Muscle of leg (tissue), 3 donors: ENCODE measurements at regions not wholly inside any gene's neighbourhood (a gene's known extent, or its start where the extent isn't known, plus 50 kb on each side); places are given as distances from the start of the nearest gene placed in this dataset.

Experiments
- DNase-seq: peaks from one replicate; pipeline ENCODE4 v3.0.0; 2013
- H3K27ac ChIP-seq: one replicate; pipeline ENCODE4 v1.5.1; 2013; ENCODE audit warnings: mild to moderate bottlenecking, low read length, control low read depth
- H3K27me3 ChIP-seq: one replicate; pipeline ENCODE4 v1.6.1; 2013; ENCODE audit warnings: low read length; ENCODE audit not compliant: control insufficient read depth, insufficient read depth
- H3K36me3 ChIP-seq: one replicate; pipeline ENCODE4 v1.6.1; 2013; ENCODE audit warnings: low read length; ENCODE audit not compliant: control insufficient read depth, insufficient read depth
- H3K4me1 ChIP-seq: one replicate; pipeline ENCODE4 v1.6.1; 2013; ENCODE audit warnings: low read length; ENCODE audit not compliant: control insufficient read depth, insufficient read depth
- H3K4me3 ChIP-seq: one replicate; pipeline ENCODE4 v1.5.1; 2013; ENCODE audit warnings: low read length, control low read depth
- H3K9me3 ChIP-seq: replicated peaks from 2 replicates; pipeline ENCODE4 v1.6.1; 2013; ENCODE audit warnings: low read depth, low read length; ENCODE audit not compliant: control insufficient read depth
- WGBS: methylation state at CpG from one replicate; pipeline ENCODE4 v1.1.5; 2013; ENCODE audit warnings: missing lambda C conversion rate; ENCODE audit not compliant: insufficient coverage; 5-methylcytosine and 5-hydroxymethylcytosine counted together

DNA sequence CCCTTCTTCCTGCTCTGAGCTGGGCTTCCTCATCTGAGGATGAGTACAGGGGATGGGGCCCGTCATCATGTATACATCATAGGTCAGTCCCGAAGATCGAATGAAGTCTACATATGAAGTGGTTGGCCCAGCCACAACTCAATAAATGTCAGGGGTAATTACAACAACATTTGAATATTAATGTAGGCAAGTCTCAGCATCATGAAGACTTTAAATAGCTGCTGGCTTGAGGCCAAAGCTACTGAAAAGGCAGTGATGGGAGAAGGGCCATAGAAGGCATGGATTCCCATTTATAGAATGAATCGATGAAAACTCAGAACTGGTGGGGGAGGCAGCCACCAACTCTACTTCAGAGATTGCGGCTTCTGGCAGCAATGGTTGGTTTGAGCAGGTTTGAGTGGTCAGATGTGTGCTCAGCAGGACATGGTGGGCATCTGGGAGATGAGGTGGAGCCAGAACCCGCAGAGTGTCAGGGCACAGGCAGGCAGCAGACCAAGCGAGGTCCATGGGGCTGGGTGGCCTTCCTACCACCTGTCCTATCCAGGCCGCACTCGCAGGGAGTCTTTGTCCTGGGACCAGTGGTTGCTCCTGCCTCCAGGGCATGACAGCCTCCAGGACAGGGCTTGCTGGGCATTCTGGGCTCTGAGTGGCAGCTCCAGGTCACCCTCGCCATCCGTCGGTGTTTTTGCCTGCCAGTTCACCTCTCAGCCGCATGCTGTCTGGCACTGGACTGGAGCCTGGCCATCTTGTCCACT is 919.1 kb downstream of the TBC1D22A start:
- H3K9me3 ChIP-seq = peaks cover 2% of the 10 kb centered on the region
- H3K27ac ChIP-seq = no peak overlapping the region
- H3K36me3 ChIP-seq = no peaks in the 10 kb centered on the region
- WGBS = 90% methylated on average over 9 of the region's 13 CpGs
- H3K27me3 ChIP-seq = no peaks in the 10 kb centered on the region
- H3K4me1 ChIP-seq = no peaks in the 10 kb centered on the region
- H3K4me3 ChIP-seq = no peak overlapping the region
- DNase-seq = no peak

DNA sequence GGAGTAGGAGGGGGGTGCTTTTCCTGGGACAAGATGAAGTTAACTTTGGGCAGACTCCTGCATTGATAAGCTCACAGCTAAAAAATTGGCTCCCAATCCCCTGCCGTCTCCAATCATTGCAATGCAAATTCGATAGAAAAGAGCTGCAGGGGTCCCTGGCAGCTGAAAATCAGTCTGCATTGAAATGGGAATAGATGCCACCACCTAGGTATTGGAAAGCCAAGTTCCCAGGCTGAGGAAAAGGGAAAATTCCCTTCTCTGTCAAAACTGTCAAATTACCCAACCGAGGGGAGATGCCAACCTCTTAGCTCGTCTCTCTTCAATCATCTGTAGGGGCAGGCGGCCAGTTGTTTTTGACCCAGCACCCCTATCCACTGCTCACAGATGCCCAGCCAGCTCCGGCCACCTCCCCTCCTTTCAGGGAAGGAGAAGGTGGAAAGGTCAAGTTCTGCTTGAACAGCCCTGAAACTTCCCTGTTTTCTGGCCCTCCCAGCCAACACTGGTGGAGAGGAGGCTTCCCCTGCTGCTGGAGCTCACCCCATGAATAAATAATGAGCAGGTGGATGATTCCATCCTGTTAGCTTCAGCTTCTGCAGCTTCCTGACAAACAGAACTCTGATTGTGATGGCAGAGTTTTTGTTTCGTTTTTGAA is 916.3 kb downstream of the TBC1D22A start:
- no peak for DNase-seq
- Histone ChIP-seq H3K27me3 (no peaks in the 10 kb centered on the region), H3K36me3 (no peaks in the 10 kb centered on the region), H3K4me1 (no peaks in the 10 kb centered on the region), H3K27ac (no peak overlapping the region), H3K4me3 (no peak overlapping the region), H3K9me3 (no peaks in the 10 kb centered on the region)
- WGBS = 30% methylated on average over 2 of the region's 7 CpGs

DNA sequence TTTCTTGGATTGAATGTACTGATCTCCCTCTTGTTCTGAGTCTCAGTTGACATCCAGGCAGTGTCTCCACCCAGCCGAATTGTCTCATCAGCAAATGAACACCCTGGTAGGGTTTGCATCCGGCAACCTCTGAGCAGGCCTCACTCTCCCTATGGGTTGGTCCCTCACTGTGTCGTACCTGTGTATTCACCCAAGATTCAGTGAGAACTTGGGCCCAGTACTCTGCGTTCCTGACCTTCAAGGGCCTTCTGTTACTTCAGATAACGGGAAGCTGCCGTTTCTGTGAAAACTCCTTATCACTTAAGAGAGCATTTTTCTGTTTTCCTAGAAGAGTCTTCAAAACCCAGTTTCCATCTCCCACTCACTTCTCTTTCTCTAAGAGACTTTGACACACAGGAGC is 915.6 kb downstream of the TBC1D22A start:
- H3K36me3 ChIP-seq = no peaks in the 10 kb centered on the region
- no peak overlapping the region for H3K4me3 ChIP-seq
- WGBS = 82% methylated on average over 6 of the region's 6 CpGs
- H3K27ac ChIP-seq = no peak overlapping the region
- no peaks in the 10 kb centered on the region for H3K9me3 ChIP-seq
- no peaks in the 10 kb centered on the region for H3K27me3 ChIP-seq
- no peak for DNase-seq
- no peaks in the 10 kb centered on the region for H3K4me1 ChIP-seq

DNA sequence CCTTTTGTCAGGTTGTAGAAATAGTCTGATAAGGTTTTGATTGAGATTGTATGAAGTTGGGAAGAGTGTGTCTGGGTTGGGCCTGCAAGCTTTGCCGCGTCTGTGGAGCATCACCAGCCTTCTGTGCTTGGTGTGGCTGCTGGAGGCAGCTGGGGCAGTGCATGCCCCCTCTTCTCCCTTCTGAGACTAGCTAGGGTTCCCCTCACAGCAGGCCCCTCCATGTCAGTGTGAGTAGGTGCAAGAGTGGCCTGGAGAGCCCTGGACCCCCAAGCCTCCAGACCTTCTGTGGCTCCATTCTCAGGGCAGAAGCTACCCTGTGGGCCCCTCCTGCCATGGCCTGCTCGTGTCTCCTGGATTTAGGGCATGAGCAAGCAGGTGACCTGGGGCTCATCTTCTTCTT is 914.2 kb downstream of the TBC1D22A start:
- H3K27ac ChIP-seq = no peak overlapping the region
- no CpG with 5 or more reads among the region's 3 CpGs for WGBS
- no peak for DNase-seq
- H3K4me1 ChIP-seq = no peaks in the 10 kb centered on the region
- no peak overlapping the region for H3K4me3 ChIP-seq
- no peaks in the 10 kb centered on the region for H3K36me3 ChIP-seq
- no peaks in the 10 kb centered on the region for H3K27me3 ChIP-seq
- no peaks in the 10 kb centered on the region for H3K9me3 ChIP-seq

DNA sequence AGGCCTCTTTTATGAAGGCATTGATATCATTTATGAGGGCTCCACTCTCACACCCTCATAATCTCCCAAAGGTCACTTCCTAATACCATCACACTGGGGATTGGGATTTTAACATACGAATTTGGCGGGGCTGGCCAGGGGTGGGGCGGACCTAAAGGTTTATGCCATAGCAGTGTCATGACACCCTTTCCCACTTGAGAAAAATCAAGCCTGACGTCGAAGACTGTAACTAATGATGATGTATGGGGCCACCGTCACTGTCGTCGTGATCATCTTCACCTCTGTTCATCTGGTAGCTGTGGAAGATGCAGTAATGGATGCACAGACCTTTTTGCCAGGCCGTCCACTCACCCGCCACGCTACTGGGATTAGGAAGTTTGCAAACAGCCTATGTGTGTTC is 912.1 kb downstream of the TBC1D22A start:
- no peaks in the 10 kb centered on the region for H3K27me3 ChIP-seq
- no peak overlapping the region for H3K27ac ChIP-seq
- no peak for DNase-seq
- no peak overlapping the region for H3K4me3 ChIP-seq
- H3K36me3 ChIP-seq = no peaks in the 10 kb centered on the region
- no peaks in the 10 kb centered on the region for H3K9me3 ChIP-seq
- 84% methylated on average over 8 of the region's 11 CpGs for WGBS
- no peaks in the 10 kb centered on the region for H3K4me1 ChIP-seq

DNA sequence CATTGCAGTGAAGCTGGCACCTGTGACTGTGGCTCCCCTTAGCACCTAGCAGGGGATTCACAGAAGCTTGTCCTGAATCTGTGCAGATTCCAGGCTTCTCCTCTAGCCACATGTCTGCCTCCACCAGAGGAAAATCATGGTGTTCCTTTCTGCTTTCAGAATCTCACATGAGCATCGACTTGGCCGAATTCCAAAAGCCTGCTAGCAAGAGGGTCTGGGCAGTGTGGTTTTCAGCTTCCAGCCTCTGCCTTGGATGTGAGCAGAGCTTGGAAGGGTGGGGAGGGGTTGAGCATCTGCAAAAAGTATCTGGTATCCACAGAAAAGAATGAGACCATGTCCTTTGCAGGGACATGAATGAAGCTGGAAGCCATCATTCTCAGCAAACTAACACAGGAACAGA is 911.1 kb downstream of the TBC1D22A start:
- Histone ChIP-seq H3K4me1 (no peaks in the 10 kb centered on the region), H3K27ac (no peak overlapping the region), H3K9me3 (no peaks in the 10 kb centered on the region), H3K4me3 (no peak overlapping the region), H3K36me3 (no peaks in the 10 kb centered on the region), H3K27me3 (no peaks in the 10 kb centered on the region)
- WGBS = 39% methylated on average over 2 of the region's 2 CpGs
- no peak for DNase-seq

DNA sequence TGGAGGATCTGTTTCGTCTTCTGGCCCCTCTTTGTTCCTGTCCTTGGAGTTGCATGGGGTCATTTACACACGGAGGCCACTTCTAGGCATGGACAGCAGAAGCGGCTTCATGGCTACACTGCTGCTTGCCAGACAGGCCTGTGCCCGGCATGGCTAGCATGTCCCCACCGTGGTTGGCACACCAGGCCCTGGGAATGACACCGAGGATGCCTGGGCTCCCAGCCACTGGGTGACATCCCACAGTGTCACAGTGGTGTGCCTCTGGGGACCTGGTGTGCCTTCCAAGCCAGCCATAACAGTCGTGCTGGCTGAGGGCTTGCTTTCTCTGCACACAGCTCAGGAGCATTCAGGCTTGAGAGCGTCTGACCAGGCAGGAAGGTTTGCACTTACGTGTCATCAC is 910.1 kb downstream of the TBC1D22A start:
- no peak overlapping the region for H3K4me3 ChIP-seq
- no peaks in the 10 kb centered on the region for H3K9me3 ChIP-seq
- H3K4me1 ChIP-seq = no peaks in the 10 kb centered on the region
- H3K27ac ChIP-seq = no peak overlapping the region
- DNase-seq = no peak
- no peaks in the 10 kb centered on the region for H3K27me3 ChIP-seq
- 78% methylated on average over 9 of the region's 9 CpGs for WGBS
- no peaks in the 10 kb centered on the region for H3K36me3 ChIP-seq

DNA sequence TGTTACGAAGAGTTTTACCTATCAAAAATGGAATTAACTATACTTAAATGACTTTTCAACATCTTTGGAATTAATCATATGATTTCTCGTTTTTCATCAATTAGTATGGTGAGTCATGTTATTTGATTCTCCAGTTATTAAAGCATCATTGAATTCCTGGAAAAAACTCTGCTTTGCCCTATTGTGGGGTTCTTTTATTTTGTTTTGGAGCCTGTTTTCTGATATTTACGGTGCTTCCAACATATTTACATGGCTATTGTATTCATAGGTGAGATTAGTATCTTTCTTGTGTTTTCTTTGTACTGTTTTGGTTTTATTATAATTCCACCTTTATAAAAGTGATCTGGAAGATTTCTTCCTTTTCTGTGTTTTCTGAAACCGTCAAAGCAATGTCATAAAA is 902.7 kb downstream of the TBC1D22A start:
- DNase-seq = no peak
- H3K36me3 ChIP-seq = no peaks in the 10 kb centered on the region
- H3K4me1 ChIP-seq = no peaks in the 10 kb centered on the region
- H3K27me3 ChIP-seq = no peaks in the 10 kb centered on the region
- no peak overlapping the region for H3K4me3 ChIP-seq
- WGBS = no CpG with 5 or more reads among the region's 4 CpGs
- no peak overlapping the region for H3K27ac ChIP-seq
- no peaks in the 10 kb centered on the region for H3K9me3 ChIP-seq

DNA sequence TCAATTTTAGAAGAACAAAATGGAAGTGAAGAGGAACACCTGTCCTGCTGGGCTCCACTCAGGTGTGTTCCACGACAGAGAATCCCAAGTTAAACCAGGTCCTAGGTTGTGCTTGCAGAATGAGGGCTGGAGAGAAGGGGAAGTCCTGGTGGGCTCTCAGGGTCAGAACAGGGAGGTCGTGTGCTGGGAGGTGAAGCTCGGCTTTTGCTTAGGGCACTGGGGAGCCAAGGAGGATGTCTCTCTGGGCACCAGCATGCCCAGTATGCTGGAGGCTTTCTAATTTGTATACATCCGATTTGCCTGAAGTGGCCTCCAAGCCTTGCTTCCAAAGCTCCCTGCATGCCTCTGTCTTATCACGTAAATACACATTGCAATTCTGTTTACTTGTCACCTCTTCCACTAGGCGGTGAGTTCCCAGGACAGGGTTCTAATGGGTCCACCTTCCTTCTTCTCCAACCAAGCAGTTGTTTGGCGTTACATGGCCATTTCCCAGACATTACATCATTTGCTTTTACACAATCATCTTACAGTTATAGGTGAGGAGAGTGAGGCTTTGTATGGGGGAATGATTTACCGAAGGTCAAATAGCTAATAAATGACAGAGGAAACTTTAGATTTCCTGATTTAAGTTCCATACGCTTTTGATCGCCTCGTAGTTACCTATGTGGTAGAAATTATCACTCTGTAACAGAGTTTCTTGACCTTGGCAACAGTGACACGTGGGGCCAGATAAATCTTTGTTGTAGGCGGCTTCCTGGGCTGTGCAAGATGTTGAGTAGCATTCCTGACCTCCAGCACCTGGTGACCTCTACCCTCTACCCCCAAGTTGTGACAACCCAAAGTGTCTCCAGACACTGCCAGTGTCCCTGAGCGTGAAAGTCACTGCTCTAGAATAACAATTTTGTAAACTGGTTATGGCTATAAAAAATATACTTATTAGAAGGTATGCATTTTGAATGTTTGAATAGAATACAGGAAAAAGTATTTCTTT is 901.5 kb downstream of the TBC1D22A start:
- Histone ChIP-seq H3K27ac (no peak overlapping the region), H3K4me1 (peaks cover 2% of the 10 kb centered on the region), H3K36me3 (no peaks in the 10 kb centered on the region), H3K4me3 (no peak overlapping the region), H3K9me3 (no peaks in the 10 kb centered on the region), H3K27me3 (no peaks in the 10 kb centered on the region)
- DNase-seq = no peak
- WGBS = 68% methylated on average over 6 of the region's 14 CpGs
